Heart left ventricle (tissue), 16 donors: ENCODE measurements at regions not wholly inside any gene's neighbourhood (a gene's known extent, or its start where the extent isn't known, plus 50 kb on each side); places are given as distances from the start of the nearest gene placed in this dataset.

Experiments used
- ATAC-seq, 4 donors: fragments of 200-7000 bp; cut with Tn5 transposase; one replicate each; pipeline ENCODE4 v1.9.1; 2020 to 2022; ENCODE audit warnings: moderate library complexity in 4 of 4, mild to moderate bottlenecking in 3 of 4, moderate number of reproducible peaks in 1 of 4
- DNase-seq, 5 donors: peaks; one replicate each; pipeline ENCODE4 v3.0.0-alpha.2; 2020
- H3K27ac ChIP-seq, 12 donors: fragments of 200-600 bp; sonication (generic) in 4 of 12; one replicate each; pipeline versions ENCODE4 v1.5.0 to v1.8.0; 2016 to 2022; ENCODE audit warnings: mild to moderate bottlenecking in 2 of 12
- H3K27me3 ChIP-seq, 9 donors: fragments of 200-600 bp; sonication (generic) in 2 of 9; one replicate each; pipeline versions ENCODE4 v1.5.1 to v1.8.0; 2016 to 2022; ENCODE audit warnings: mild to moderate bottlenecking in 3 of 9
- H3K36me3 ChIP-seq, 9 donors: fragments of 200-600 bp; sonication (generic) in 2 of 9; one replicate each; pipeline versions ENCODE4 v1.5.0 to v1.8.0; 2018 to 2022; ENCODE audit warnings: mild to moderate bottlenecking in 2 of 9
- H3K4me1 ChIP-seq, 12 donors: fragments of 200-600 bp; sonication (generic) in 4 of 12; one replicate each; pipeline versions ENCODE4 v1.5.0 to v1.8.0; 2016 to 2022; ENCODE audit warnings: mild to moderate bottlenecking in 3 of 12
- H3K4me3 ChIP-seq, 12 donors: fragments of 200-600 bp; sonication (generic) in 4 of 12; one replicate each; pipeline versions ENCODE4 v1.5.0 to v1.8.0; 2017 to 2022; ENCODE audit warnings: mild to moderate bottlenecking in 9 of 12, moderate library complexity in 4 of 12
- H3K9me3 ChIP-seq, 12 donors: fragments of 200-600 bp; sonication (generic) in 4 of 12; one replicate each; pipeline versions ENCODE4 v1.5.0 to v1.8.0; 2016 to 2022; ENCODE audit warnings: mild to moderate bottlenecking in 1 of 12
- CTCF ChIP-seq, 12 donors: fragments of 200-600 bp; sonication (generic) in 4 of 12; IDR thresholded peaks; one replicate each; pipeline versions ENCODE4 v1.5.0 to v1.8.0; 2018 to 2022; ENCODE audit warnings: antibody characterized with exemption in 12 of 12, mild to moderate bottlenecking in 5 of 12
- POLR2A ChIP-seq, 2 donors: fragments of 450-650 bp; IDR thresholded peaks; one replicate each; pipeline ENCODE4 v1.6.1; 2017; ENCODE audit warnings: antibody characterized with exemption in 2 of 2, mild to moderate bottlenecking in 2 of 2, moderate library complexity in 2 of 2
- WGBS, 4 donors: extraction: QIAGEN DNeasy Blood & Tissue Kit in 2 of 4; methylation state at CpG; one replicate each; pipeline versions ENCODE4 v1.1.5 to v1.1.7; 2013 to 2018; 5-methylcytosine and 5-hydroxymethylcytosine counted together
- intact Hi-C, 10 donors: fragments of 100-400 bp; cut with DNase I; formaldehyde crosslinking; loops; one replicate each; pipeline versions ENCODE4 v1.11.1 to v1.14.2; 2022
- donor health status: ischemic (EF 13 %, LVEDD 7.1; RV severe dilation, severe dysfunction).
- donor health status: healthy with polysubstance abuse.
- donor health status: DM: no; HTN: yes; CAD: no.
- donor health status: DM: no; HTN: no; CAD: no.
- donor health status: ischemic (EF 25% LVEDD 6.9; RV normal size, moderate dysfunction).
- donor health status: ischemic (EF 25% LVEDD 5.7; RV mildly dilated, moderate dysfunction).
- donor health status: healthy.
- donor health status: DM: yes; HTN: yes; CAD: no.
- donor health status: ischemic (EF 35%, LVEDD 5.7; RV mildly dilated, moderate dysfunction).
- donor health status: nonischemic (EF 11% LVEDD 7.7; RV severe dilation, severe dysfunction).
- donor health status: DM: yes; HTN: yes; CAD: no.
- donor health status: PGD.
- donor health status: ischemic (EF 29% LVEDD 5.4; RV normal size, mild dysfunction).
- donor health status: nonischemic (EF 23%, LVEDD 6.1; RV moderate dilation, normal function).

- Histone ChIP-seq H3K36me3 (no peaks in the 10 kb centered on the region), H3K9me3 (no peaks in the 10 kb centered on the region), H3K4me1 (no peaks in the 10 kb centered on the region), H3K27ac (no peak overlapping the region), H3K4me3 (no peak overlapping the region), H3K27me3 (no peaks in the 10 kb centered on the region)
- WGBS, 4 donors, result 68 to 81% (median 77%) methylated on average over 5 of the region's 5 CpGs
- DNase-seq (no peak), ATAC-seq (no peak)
- intact Hi-C loops, result no loop called here
- TF ChIP-seq CTCF (IDR thresholded peaks at IDR 0.05) (no peak), POLR2A (IDR thresholded peaks at IDR 0.05) (no peak)
These were observed 91.2 kb upstream of the BMP4 start for GRCh38 chr14:54047645-54048308.

GRCh38 chr14:54048311-54048710 is 91.7 kb upstream of the BMP4 start:
- Histone ChIP-seq H3K4me1 (no peaks in the 10 kb centered on the region), H3K27me3 (no peaks in the 10 kb centered on the region), H3K4me3 (no peak overlapping the region), H3K9me3 (no peaks in the 10 kb centered on the region), H3K27ac (no peak overlapping the region), H3K36me3 (no peaks in the 10 kb centered on the region)
- ATAC-seq, result no peak
- 88 to 94% (median 93%) methylated on average over 9 of the region's 9 CpGs for WGBS, 4 donors
- intact Hi-C loops, result no loop called here
- DNase-seq, result no peak
- TF ChIP-seq POLR2A (IDR thresholded peaks at IDR 0.05) (no peak), CTCF (IDR thresholded peaks at IDR 0.05) (no peak)

DNA sequence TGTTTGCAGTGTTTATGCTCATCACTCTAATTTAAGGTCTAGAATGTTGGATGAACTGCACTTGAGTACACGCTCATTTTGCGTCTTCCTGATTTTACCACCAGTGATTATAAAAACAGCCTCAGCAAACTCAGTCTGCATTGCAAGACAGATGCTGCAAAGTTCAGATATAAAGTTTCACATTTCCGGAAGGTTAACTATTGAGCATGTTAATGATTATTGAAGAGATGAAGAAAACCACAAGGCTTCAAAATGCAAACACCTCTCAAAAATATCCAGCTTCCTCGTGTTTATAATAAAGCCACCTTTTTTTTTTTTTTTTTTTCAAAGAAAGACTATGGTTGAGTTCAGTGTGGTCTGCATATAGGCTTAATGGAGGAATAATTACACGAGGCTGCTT is 92.1 kb upstream of the BMP4 start:
- H3K36me3 ChIP-seq, result no peaks in the 10 kb centered on the region
- H3K4me1 ChIP-seq, result no peaks in the 10 kb centered on the region
- DNase-seq (no peak), ATAC-seq (no peak)
- TF ChIP-seq POLR2A (IDR thresholded peaks at IDR 0.05) (no peak), CTCF (IDR thresholded peaks at IDR 0.05) (no peak)
- H3K4me3 ChIP-seq, result no peak overlapping the region
- H3K9me3 ChIP-seq, result no peaks in the 10 kb centered on the region
- intact Hi-C loops, result no loop called here
- WGBS, 4 donors, result 74 to 90% (median 82%) methylated on average over 5 of the region's 5 CpGs
- H3K27ac ChIP-seq, result no peak overlapping the region
- H3K27me3 ChIP-seq, result no peaks in the 10 kb centered on the region

- WGBS, 4 donors, result 93 to 98% (median 95%) methylated on average over 3 of the region's 3 CpGs
- Histone ChIP-seq H3K36me3 (no peaks in the 10 kb centered on the region), H3K4me3 (no peak overlapping the region)
These were observed 94.1 kb upstream of the BMP4 start for GRCh38 chr14:54050759-54051158.

More at GRCh38 chr14:54050759-54051158, 94.1 kb upstream of the BMP4 start:
- TF ChIP-seq POLR2A (IDR thresholded peaks at IDR 0.05) (no peak), CTCF (IDR thresholded peaks at IDR 0.05) (no peak)
- Histone ChIP-seq H3K9me3 (no peaks in the 10 kb centered on the region), H3K27ac (no peak overlapping the region), H3K27me3 (no peaks in the 10 kb centered on the region), H3K4me1 (no peaks in the 10 kb centered on the region)
- DNase-seq (no peak), ATAC-seq (no peak)
- intact Hi-C loops, result loop anchor here in 1 of 10 donors (1.0 kb wide), 1 partner anchor 11 kb away; no protein-coding TSS in a partner anchor
